Heart left ventricle (tissue), 16 donors: ENCODE measurements at regions not wholly inside any gene's neighbourhood (a gene's known extent, or its start where the extent isn't known, plus 50 kb on each side); places are given as distances from the start of the nearest gene placed in this dataset.
A peak's percentile ranks its signal among the peaks of the same experiment; 100 is the strongest.

Experiments used
- ATAC-seq, 4 donors: fragments of 200-7000 bp; cut with Tn5 transposase; one replicate each; pipeline ENCODE4 v1.9.1; 2020 to 2022; ENCODE audit warnings: moderate library complexity in 4 of 4, mild to moderate bottlenecking in 3 of 4, moderate number of reproducible peaks in 1 of 4
- DNase-seq, 5 donors: peaks; one replicate each; pipeline ENCODE4 v3.0.0-alpha.2; 2020
- H3K27ac ChIP-seq, 12 donors: fragments of 200-600 bp; sonication (generic) in 4 of 12; one replicate each; pipeline versions ENCODE4 v1.5.0 to v1.8.0; 2016 to 2022; ENCODE audit warnings: mild to moderate bottlenecking in 2 of 12
- H3K27me3 ChIP-seq, 9 donors: fragments of 200-600 bp; sonication (generic) in 2 of 9; one replicate each; pipeline versions ENCODE4 v1.5.1 to v1.8.0; 2016 to 2022; ENCODE audit warnings: mild to moderate bottlenecking in 3 of 9
- H3K36me3 ChIP-seq, 9 donors: fragments of 200-600 bp; sonication (generic) in 2 of 9; one replicate each; pipeline versions ENCODE4 v1.5.0 to v1.8.0; 2018 to 2022; ENCODE audit warnings: mild to moderate bottlenecking in 2 of 9
- H3K4me1 ChIP-seq, 12 donors: fragments of 200-600 bp; sonication (generic) in 4 of 12; one replicate each; pipeline versions ENCODE4 v1.5.0 to v1.8.0; 2016 to 2022; ENCODE audit warnings: mild to moderate bottlenecking in 3 of 12
- H3K4me3 ChIP-seq, 12 donors: fragments of 200-600 bp; sonication (generic) in 4 of 12; one replicate each; pipeline versions ENCODE4 v1.5.0 to v1.8.0; 2017 to 2022; ENCODE audit warnings: mild to moderate bottlenecking in 9 of 12, moderate library complexity in 4 of 12
- H3K9me3 ChIP-seq, 12 donors: fragments of 200-600 bp; sonication (generic) in 4 of 12; one replicate each; pipeline versions ENCODE4 v1.5.0 to v1.8.0; 2016 to 2022; ENCODE audit warnings: mild to moderate bottlenecking in 1 of 12
- CTCF ChIP-seq, 12 donors: fragments of 200-600 bp; sonication (generic) in 4 of 12; IDR thresholded peaks; one replicate each; pipeline versions ENCODE4 v1.5.0 to v1.8.0; 2018 to 2022; ENCODE audit warnings: antibody characterized with exemption in 12 of 12, mild to moderate bottlenecking in 5 of 12
- POLR2A ChIP-seq, 2 donors: fragments of 450-650 bp; IDR thresholded peaks; one replicate each; pipeline ENCODE4 v1.6.1; 2017; ENCODE audit warnings: antibody characterized with exemption in 2 of 2, mild to moderate bottlenecking in 2 of 2, moderate library complexity in 2 of 2
- WGBS, 4 donors: extraction: QIAGEN DNeasy Blood & Tissue Kit in 2 of 4; methylation state at CpG; one replicate each; pipeline versions ENCODE4 v1.1.5 to v1.1.7; 2013 to 2018; 5-methylcytosine and 5-hydroxymethylcytosine counted together
- intact Hi-C, 10 donors: fragments of 100-400 bp; cut with DNase I; formaldehyde crosslinking; loops; one replicate each; pipeline versions ENCODE4 v1.11.1 to v1.14.2; 2022
- donor health status: ischemic (EF 13 %, LVEDD 7.1; RV severe dilation, severe dysfunction).
- donor health status: healthy with polysubstance abuse.
- donor health status: DM: no; HTN: yes; CAD: no.
- donor health status: DM: no; HTN: no; CAD: no.
- donor health status: ischemic (EF 25% LVEDD 6.9; RV normal size, moderate dysfunction).
- donor health status: ischemic (EF 25% LVEDD 5.7; RV mildly dilated, moderate dysfunction).
- donor health status: healthy.
- donor health status: DM: yes; HTN: yes; CAD: no.
- donor health status: ischemic (EF 35%, LVEDD 5.7; RV mildly dilated, moderate dysfunction).
- donor health status: nonischemic (EF 11% LVEDD 7.7; RV severe dilation, severe dysfunction).
- donor health status: DM: yes; HTN: yes; CAD: no.
- donor health status: PGD.
- donor health status: ischemic (EF 29% LVEDD 5.4; RV normal size, mild dysfunction).
- donor health status: nonischemic (EF 23%, LVEDD 6.1; RV moderate dilation, normal function).

- 94 to 96% (median 96%) methylated on average over 14 of the region's 14 CpGs for WGBS, 4 donors
- H3K4me1 ChIP-seq: peaks cover 0 to 30% (median 5%) of the 10 kb centered on the region in 12 donors
- H3K27ac ChIP-seq: no peak overlapping the region
- H3K36me3 ChIP-seq: no peaks in the 10 kb centered on the region
- ATAC-seq (no peak), DNase-seq (no peak)
- intact Hi-C loops: loop anchor here in 1 of 10 donors (5.0 kb wide), 1 partner anchor 127 kb away; the partner anchor contains the start of gene MED13L
- H3K27me3 ChIP-seq: no peaks in the 10 kb centered on the region
- peaks cover 0 to 16% (median 1%) of the 10 kb centered on the region in 12 donors for H3K9me3 ChIP-seq
- H3K4me3 ChIP-seq: no peak overlapping the region
- TF ChIP-seq POLR2A (IDR thresholded peaks at IDR 0.05): no peak
- no peak for TF ChIP-seq CTCF (IDR thresholded peaks at IDR 0.05)
Observed at GRCh38 chr12:116404247-116404646, 126.8 kb upstream of the MED13L start.

GRCh38 chr12:116404913-116405611 lies 127.6 kb upstream of the MED13L start:
- no peak overlapping the region for H3K4me3 ChIP-seq
- no peak overlapping the region for H3K27ac ChIP-seq
- TF ChIP-seq CTCF (IDR thresholded peaks at IDR 0.05): no peak
- TF ChIP-seq POLR2A (IDR thresholded peaks at IDR 0.05): no peak
- DNase-seq (no peak), ATAC-seq (no peak)
- H3K4me1 ChIP-seq: peaks cover 0 to 36% (median 6%) of the 10 kb centered on the region in 12 donors
- WGBS, 4 donors: 72 to 81% (median 76%) methylated on average over 6 of the region's 6 CpGs
- peaks cover 0 to 16% (median 0%) of the 10 kb centered on the region in 12 donors for H3K9me3 ChIP-seq
- intact Hi-C loops: loop anchor here in 1 of 10 donors (5.0 kb wide), 1 partner anchor 128 kb away; the partner anchor contains the start of gene MED13L
- H3K36me3 ChIP-seq: no peaks in the 10 kb centered on the region
- H3K27me3 ChIP-seq: no peaks in the 10 kb centered on the region

GRCh38 chr12:116406529-116406928 lies 129.0 kb upstream of the MED13L start:
- ATAC-seq (peak; percentile 89 to 98 (median 97)), DNase-seq (peak; percentile 79 to 96 (median 91))
- no peaks in the 10 kb centered on the region for H3K36me3 ChIP-seq
- TF ChIP-seq POLR2A (IDR thresholded peaks at IDR 0.05) (no peak), CTCF (IDR thresholded peaks at IDR 0.05) (peak in 3 of 12 donors; percentile 22 to 35 (median 29))
- peaks cover 0 to 6% (median 0%) of the 10 kb centered on the region in 12 donors for H3K9me3 ChIP-seq
- peaks cover 0 to 48% (median 11%) of the 10 kb centered on the region in 12 donors for H3K4me1 ChIP-seq
- no peak overlapping the region for H3K4me3 ChIP-seq
- intact Hi-C loops: no loop called here
- WGBS, 4 donors: 12 to 57% (median 49%) methylated on average over 3 of the region's 3 CpGs
- no peaks in the 10 kb centered on the region for H3K27me3 ChIP-seq
- peak overlapping the region in 4 of 12 donors; percentile 14 to 27 (median 20) for H3K27ac ChIP-seq

GRCh38 chr12:116408489-116409250 lies 131.2 kb upstream of the MED13L start:
- H3K27ac ChIP-seq: no peak overlapping the region
- 93 to 96% (median 95%) methylated on average over 13 of the region's 13 CpGs for WGBS, 4 donors
- H3K36me3 ChIP-seq: no peaks in the 10 kb centered on the region
- ATAC-seq (no peak), DNase-seq (no peak)
- TF ChIP-seq CTCF (IDR thresholded peaks at IDR 0.05) (no peak), POLR2A (IDR thresholded peaks at IDR 0.05) (no peak)
- peaks cover 0 to 54% (median 11%) of the 10 kb centered on the region in 12 donors for H3K4me1 ChIP-seq
- no peaks in the 10 kb centered on the region for H3K9me3 ChIP-seq
- H3K4me3 ChIP-seq: no peak overlapping the region
- H3K27me3 ChIP-seq: no peaks in the 10 kb centered on the region
- intact Hi-C loops: no loop called here
